Chondrocyte (in vitro differentiated cells): ENCODE measurements at regions not wholly inside any gene's neighbourhood (a gene's known extent, or its start where the extent isn't known, plus 50 kb on each side); places are given as distances from the start of the nearest gene placed in this dataset.
A peak's percentile ranks its signal among the peaks of the same experiment; 100 is the strongest.

Source experiments
- DNase-seq: peaks from one replicate; pipeline ENCODE4 v3.0.0; 2021; ENCODE audit warnings: mixed read lengths, low spot score
- H3K27ac Mint-ChIP-seq: one replicate; pipeline ENCODE4 v1.8.0; 2021; ENCODE audit warnings: mild to moderate bottlenecking, moderate library complexity, mixed read lengths; ENCODE audit not compliant: unreplicated experiment
- H3K27me3 Mint-ChIP-seq: 2 replicates; pipeline ENCODE4 v1.8.0; 2021; ENCODE audit warnings: low read depth, mixed read lengths
- H3K36me3 Mint-ChIP-seq: 2 replicates; pipeline ENCODE4 v1.8.0; 2021; ENCODE audit warnings: low read depth, mixed read lengths
- H3K4me1 Mint-ChIP-seq: 2 replicates; pipeline ENCODE4 v1.8.0; 2021; ENCODE audit warnings: low read depth, mild to moderate bottlenecking, mixed read lengths
- H3K4me3 Mint-ChIP-seq: one replicate; pipeline ENCODE4 v1.8.0; 2021; ENCODE audit warnings: mild to moderate bottlenecking, moderate library complexity, mixed read lengths; ENCODE audit not compliant: unreplicated experiment
- H3K9me3 Mint-ChIP-seq: 2 replicates; pipeline ENCODE4 v1.8.0; 2021; ENCODE audit warnings: low read depth, mixed read lengths
- CTCF ChIP-seq: fragments of 200-600 bp; sonication (generic); IDR thresholded peaks from 2 replicates; pipeline ENCODE4 v1.5.0; 2021; ENCODE audit warnings: antibody characterized with exemption, mild to moderate bottlenecking, moderate library complexity

DNA sequence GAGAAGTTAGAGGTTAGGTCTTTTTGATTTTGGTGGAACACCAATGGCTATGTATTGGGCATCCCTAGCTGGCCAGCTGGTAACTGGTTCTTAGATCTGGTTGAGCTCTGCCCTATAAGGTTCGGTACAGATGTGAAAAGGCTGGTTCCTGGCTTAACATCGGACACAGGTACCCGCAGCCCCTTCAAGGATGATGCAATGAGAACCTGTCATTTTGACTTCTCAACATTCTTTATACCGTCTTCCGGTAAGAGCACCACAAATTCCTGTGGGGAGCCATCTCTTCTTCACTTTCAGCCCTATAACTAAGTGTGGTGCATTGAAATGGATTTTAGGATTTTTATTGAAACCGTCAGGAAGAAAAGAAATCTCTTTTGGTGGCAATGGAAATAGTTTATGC lies 222.8 kb downstream of the ADAMTS9 start:
- no peak for TF ChIP-seq CTCF
- no peak overlapping the region for H3K27ac Mint-ChIP-seq
- H3K4me3 Mint-ChIP-seq: no peak overlapping the region
- H3K27me3 Mint-ChIP-seq: no peaks in the 10 kb centered on the region
- H3K4me1 Mint-ChIP-seq: peaks cover 36% of the 10 kb centered on the region
- no peaks in the 10 kb centered on the region for H3K36me3 Mint-ChIP-seq
- H3K9me3 Mint-ChIP-seq: no peaks in the 10 kb centered on the region
- no peak for DNase-seq

DNA sequence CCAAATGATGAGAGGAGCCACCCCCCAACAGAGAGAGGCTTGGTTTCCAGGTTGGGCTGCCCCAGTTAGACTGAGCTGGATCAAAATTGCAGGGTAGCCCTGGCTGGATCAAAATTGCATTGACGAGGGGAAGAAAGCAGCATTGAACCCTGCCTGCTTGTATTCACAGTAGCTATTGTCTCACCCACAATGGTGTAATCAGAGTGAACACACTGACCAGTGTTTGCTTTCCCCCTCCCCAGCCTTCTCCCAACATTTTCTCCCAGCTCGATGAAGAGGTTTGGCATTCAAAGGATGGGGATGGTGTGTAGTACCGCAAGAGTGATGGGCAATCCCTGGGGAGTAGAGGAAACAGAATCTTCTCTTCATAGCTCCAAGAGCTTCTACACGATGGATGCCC lies 223.8 kb downstream of the ADAMTS9 start:
- Mint-ChIP-seq H3K9me3 (no peaks in the 10 kb centered on the region), H3K4me1 (peaks cover 45% of the 10 kb centered on the region), H3K27me3 (no peaks in the 10 kb centered on the region), H3K36me3 (no peaks in the 10 kb centered on the region), H3K4me3 (no peak overlapping the region), H3K27ac (no peak overlapping the region)
- DNase-seq: no peak
- TF ChIP-seq CTCF: no peak

DNA sequence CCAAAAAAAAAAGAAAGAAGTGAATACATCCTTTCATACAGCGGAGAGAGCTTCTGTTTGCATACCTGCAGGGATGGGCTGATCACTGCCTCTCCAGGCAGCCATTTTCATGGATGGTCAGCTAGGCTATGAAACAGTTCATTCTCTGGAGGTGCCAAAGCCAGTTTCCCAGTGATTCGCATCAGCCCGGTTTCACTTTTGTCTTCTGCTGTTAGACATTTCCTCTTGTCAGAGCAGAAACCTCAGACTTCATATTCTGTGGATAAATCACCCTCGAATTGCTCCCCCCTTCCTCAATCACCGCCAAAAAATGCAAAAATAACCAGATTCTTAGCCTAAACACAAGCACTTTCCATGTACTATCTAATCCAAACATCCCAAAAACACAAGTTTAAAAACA lies 225.6 kb downstream of the ADAMTS9 start:
- Mint-ChIP-seq H3K4me3 (peak overlapping the region; percentile 67), H3K27ac (peak overlapping the region; percentile 96), H3K4me1 (peaks cover 63% of the 10 kb centered on the region), H3K27me3 (no peaks in the 10 kb centered on the region), H3K9me3 (no peaks in the 10 kb centered on the region), H3K36me3 (no peaks in the 10 kb centered on the region)
- DNase-seq: no peak
- TF ChIP-seq CTCF: no peak

- H3K36me3 Mint-ChIP-seq: no peaks in the 10 kb centered on the region
- peak overlapping the region; percentile 67 for H3K4me3 Mint-ChIP-seq
- no peak for DNase-seq
- no peaks in the 10 kb centered on the region for H3K27me3 Mint-ChIP-seq
- H3K9me3 Mint-ChIP-seq: no peaks in the 10 kb centered on the region
- peak overlapping the region; percentile 96 for H3K27ac Mint-ChIP-seq
- no peak for TF ChIP-seq CTCF
- H3K4me1 Mint-ChIP-seq: peaks cover 76% of the 10 kb centered on the region
Measured at GRCh38 chr3:64460877-64461276, 226.9 kb downstream of the ADAMTS9 start.

- no peak for DNase-seq
- no peak for TF ChIP-seq CTCF
- H3K4me1 Mint-ChIP-seq: peaks cover 80% of the 10 kb centered on the region
- H3K27ac Mint-ChIP-seq: peak overlapping the region; percentile 96
- no peaks in the 10 kb centered on the region for H3K36me3 Mint-ChIP-seq
- H3K9me3 Mint-ChIP-seq: no peaks in the 10 kb centered on the region
- peak overlapping the region; percentile 42 for H3K4me3 Mint-ChIP-seq
- H3K27me3 Mint-ChIP-seq: no peaks in the 10 kb centered on the region
Measured at GRCh38 chr3:64460141-64460730, 227.6 kb downstream of the ADAMTS9 start.
